ENCODE measurements at regions not wholly inside any gene's neighbourhood (a gene's known extent, or its start where the extent isn't known, plus 50 kb on each side); places are given as distances from the start of the nearest gene placed in this dataset.

DNA sequence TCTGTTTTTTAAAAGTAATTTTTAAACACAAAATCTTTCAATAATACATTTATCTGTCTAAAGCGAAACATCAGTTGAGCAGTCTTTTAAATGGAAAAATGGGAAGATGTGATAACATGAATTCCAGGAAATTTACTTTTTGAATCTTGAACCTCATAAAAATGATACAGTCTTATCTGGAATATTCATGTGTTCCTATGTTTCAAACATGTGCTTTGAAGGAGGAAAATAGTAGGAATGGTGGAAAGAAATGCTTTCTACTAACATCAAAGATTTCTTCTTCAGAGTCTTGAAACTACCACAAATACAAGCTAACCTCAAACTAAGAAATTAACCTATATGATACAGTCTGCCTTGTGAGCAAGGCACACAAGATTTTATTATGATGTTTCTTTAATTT lies 317.5 kb upstream of the SEMA3A start:
- no peak for ATAC-seq
- TF ChIP-seq ZNF70 (CRISPR knock-in tag; IDR thresholded peaks at IDR 0.05) (no peak), ZNF8 (CRISPR knock-in tag; IDR thresholded peaks at IDR 0.05) (no peak), ARNTL (CRISPR knock-in tag; IDR thresholded peaks at IDR 0.05; ENCODE audit: borderline replicate concordance, low read depth) (no peak), ZFP30 (CRISPR knock-in tag; IDR thresholded peaks at IDR 0.05) (no peak), PPARA (CRISPR knock-in tag; IDR thresholded peaks at IDR 0.05; ENCODE audit: borderline replicate concordance) (no peak), ESRRG (CRISPR knock-in tag; IDR thresholded peaks at IDR 0.05) (no peak), ISL1 (CRISPR knock-in tag; IDR thresholded peaks at IDR 0.05) (no peak)
- TF ChIP-seq, protein P1, sequence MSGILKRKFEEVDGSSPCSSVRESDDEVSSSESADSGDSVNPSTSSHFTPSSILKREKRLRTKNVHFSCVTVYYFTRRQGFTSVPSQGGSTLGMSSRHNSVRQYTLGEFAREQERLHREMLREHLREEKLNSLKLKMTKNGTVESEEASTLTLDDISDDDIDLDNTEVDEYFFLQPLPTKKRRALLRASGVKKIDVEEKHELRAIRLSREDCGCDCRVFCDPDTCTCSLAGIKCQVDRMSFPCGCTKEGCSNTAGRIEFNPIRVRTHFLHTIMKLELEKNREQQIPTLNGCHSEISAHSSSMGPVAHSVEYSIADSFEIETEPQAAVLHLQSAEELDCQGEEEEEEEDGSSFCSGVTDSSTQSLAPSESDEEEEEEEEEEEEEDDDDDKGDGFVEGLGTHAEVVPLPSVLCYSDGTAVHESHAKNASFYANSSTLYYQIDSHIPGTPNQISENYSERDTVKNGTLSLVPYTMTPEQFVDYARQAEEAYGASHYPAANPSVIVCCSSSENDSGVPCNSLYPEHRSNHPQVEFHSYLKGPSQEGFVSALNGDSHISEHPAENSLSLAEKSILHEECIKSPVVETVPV (CRISPR knock-in tag; IDR thresholded peaks at IDR 0.05), result no peak

DNA sequence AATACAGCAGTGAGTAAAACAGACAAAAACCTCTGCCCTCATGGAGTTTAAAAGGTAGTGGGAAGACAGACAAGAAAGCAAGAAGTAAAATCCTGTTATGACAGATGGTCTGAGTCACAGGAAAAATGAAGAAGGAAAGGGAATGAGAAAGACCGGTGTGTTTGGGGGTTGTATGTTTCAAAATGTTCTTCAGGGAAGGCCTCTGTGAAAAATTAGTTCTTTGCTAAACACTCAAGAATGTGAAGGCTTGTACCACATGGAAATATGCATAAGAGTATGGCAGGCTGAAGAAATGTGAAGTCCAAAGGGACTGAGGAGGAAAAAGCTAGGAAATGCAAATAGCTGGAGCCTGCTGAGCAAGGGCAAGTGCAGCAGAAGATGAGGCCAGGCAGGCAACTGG lies 315.9 kb upstream of the SEMA3A start:
- ATAC-seq, result peak; percentile 64

DNA sequence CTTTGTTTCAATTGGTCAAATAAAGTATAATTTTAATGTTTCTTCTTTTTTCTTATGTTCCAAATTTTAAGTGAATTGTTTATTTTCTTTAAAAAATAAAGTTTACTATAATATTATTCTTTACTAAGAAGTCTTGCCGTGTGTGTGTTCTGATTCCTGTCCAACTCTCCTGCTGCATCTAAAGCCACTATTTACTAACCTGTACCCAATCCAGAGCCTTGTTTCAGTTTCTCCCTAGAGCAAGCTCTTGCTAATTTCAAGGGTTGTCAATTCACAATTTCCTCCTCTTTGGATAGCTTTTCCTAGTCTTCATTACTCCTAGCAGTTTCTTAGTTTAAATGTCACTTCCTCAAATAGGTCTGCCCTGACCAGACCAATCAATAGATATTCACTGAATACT lies 314.9 kb upstream of the SEMA3A start:
- TF ChIP-seq, protein P1 (CRISPR knock-in tag; IDR thresholded peaks at IDR 0.05), result no peak
- TF ChIP-seq CSDC2 (CRISPR knock-in tag; IDR thresholded peaks at IDR 0.05) (no peak), ESRRG (CRISPR knock-in tag; IDR thresholded peaks at IDR 0.05) (no peak), SNAI2 (CRISPR knock-in tag; IDR thresholded peaks at IDR 0.05) (no peak), PPARA (CRISPR knock-in tag; IDR thresholded peaks at IDR 0.05; ENCODE audit: borderline replicate concordance) (no peak), TOX (CRISPR knock-in tag; IDR thresholded peaks at IDR 0.05; ENCODE audit: borderline replicate concordance) (no peak)
- TF ChIP-seq, protein P2, sequence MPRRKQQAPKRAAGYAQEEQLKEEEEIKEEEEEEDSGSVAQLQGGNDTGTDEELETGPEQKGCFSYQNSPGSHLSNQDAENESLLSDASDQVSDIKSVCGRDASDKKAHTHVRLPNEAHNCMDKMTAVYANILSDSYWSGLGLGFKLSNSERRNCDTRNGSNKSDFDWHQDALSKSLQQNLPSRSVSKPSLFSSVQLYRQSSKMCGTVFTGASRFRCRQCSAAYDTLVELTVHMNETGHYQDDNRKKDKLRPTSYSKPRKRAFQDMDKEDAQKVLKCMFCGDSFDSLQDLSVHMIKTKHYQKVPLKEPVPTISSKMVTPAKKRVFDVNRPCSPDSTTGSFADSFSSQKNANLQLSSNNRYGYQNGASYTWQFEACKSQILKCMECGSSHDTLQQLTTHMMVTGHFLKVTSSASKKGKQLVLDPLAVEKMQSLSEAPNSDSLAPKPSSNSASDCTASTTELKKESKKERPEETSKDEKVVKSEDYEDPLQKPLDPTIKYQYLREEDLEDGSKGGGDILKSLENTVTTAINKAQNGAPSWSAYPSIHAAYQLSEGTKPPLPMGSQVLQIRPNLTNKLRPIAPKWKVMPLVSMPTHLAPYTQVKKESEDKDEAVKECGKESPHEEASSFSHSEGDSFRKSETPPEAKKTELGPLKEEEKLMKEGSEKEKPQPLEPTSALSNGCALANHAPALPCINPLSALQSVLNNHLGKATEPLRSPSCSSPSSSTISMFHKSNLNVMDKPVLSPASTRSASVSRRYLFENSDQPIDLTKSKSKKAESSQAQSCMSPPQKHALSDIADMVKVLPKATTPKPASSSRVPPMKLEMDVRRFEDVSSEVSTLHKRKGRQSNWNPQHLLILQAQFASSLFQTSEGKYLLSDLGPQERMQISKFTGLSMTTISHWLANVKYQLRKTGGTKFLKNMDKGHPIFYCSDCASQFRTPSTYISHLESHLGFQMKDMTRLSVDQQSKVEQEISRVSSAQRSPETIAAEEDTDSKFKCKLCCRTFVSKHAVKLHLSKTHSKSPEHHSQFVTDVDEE (CRISPR knock-in tag; IDR thresholded peaks at IDR 0.05), result no peak
- no peak for ATAC-seq

More for the DNA sequence above, 315.9 kb upstream of the SEMA3A start:
- no peak for TF ChIP-seq OSR1 (CRISPR knock-in tag; IDR thresholded peaks at IDR 0.05)
- no peak for TF ChIP-seq PPARA (CRISPR knock-in tag; IDR thresholded peaks at IDR 0.05; ENCODE audit: borderline replicate concordance)
- TF ChIP-seq RARB (CRISPR knock-in tag; IDR thresholded peaks at IDR 0.05), result no peak
- TF ChIP-seq GLIS3 (CRISPR knock-in tag; IDR thresholded peaks at IDR 0.05), result no peak
- TF ChIP-seq SNAI2 (CRISPR knock-in tag; IDR thresholded peaks at IDR 0.05), result no peak
- no peak for TF ChIP-seq ZNF8 (CRISPR knock-in tag; IDR thresholded peaks at IDR 0.05)
- TF ChIP-seq, protein P2 (CRISPR knock-in tag; IDR thresholded peaks at IDR 0.05), result no peak
- TF ChIP-seq, protein P1 (CRISPR knock-in tag; IDR thresholded peaks at IDR 0.05), result no peak
- TF ChIP-seq ZFP3 (CRISPR knock-in tag; IDR thresholded peaks at IDR 0.05), result no peak
- no peak for TF ChIP-seq ESRRG (CRISPR knock-in tag; IDR thresholded peaks at IDR 0.05)
- no peak for TF ChIP-seq TOX (CRISPR knock-in tag; IDR thresholded peaks at IDR 0.05; ENCODE audit: borderline replicate concordance)
- TF ChIP-seq BACH2 (CRISPR knock-in tag; IDR thresholded peaks at IDR 0.05; ENCODE audit: borderline replicate concordance), result no peak
- TF ChIP-seq, protein P3, sequence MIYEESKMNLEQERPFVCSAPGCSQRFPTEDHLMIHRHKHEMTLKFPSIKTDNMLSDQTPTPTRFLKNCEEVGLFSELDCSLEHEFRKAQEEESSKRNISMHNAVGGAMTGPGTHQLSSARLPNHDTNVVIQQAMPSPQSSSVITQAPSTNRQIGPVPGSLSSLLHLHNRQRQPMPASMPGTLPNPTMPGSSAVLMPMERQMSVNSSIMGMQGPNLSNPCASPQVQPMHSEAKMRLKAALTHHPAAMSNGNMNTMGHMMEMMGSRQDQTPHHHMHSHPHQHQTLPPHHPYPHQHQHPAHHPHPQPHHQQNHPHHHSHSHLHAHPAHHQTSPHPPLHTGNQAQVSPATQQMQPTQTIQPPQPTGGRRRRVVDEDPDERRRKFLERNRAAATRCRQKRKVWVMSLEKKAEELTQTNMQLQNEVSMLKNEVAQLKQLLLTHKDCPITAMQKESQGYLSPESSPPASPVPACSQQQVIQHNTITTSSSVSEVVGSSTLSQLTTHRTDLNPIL (CRISPR knock-in tag; IDR thresholded peaks at IDR 0.05; ENCODE audit: low read depth), result no peak
- no peak for TF ChIP-seq ZNF70 (CRISPR knock-in tag; IDR thresholded peaks at IDR 0.05)
- TF ChIP-seq ZFP30 (CRISPR knock-in tag; IDR thresholded peaks at IDR 0.05), result no peak
- no peak for TF ChIP-seq TCF4 (CRISPR knock-in tag; IDR thresholded peaks at IDR 0.05; ENCODE audit: borderline replicate concordance)
- TF ChIP-seq ARNTL (CRISPR knock-in tag; IDR thresholded peaks at IDR 0.05; ENCODE audit: borderline replicate concordance, low read depth), result no peak
- no peak for TF ChIP-seq ZNF565 (CRISPR knock-in tag; conservative IDR thresholded peaks at IDR 0.05; ENCODE audit: low read depth)
- no peak for TF ChIP-seq ZC3H10 (CRISPR knock-in tag; IDR thresholded peaks at IDR 0.05)
- TF ChIP-seq, protein P4, sequence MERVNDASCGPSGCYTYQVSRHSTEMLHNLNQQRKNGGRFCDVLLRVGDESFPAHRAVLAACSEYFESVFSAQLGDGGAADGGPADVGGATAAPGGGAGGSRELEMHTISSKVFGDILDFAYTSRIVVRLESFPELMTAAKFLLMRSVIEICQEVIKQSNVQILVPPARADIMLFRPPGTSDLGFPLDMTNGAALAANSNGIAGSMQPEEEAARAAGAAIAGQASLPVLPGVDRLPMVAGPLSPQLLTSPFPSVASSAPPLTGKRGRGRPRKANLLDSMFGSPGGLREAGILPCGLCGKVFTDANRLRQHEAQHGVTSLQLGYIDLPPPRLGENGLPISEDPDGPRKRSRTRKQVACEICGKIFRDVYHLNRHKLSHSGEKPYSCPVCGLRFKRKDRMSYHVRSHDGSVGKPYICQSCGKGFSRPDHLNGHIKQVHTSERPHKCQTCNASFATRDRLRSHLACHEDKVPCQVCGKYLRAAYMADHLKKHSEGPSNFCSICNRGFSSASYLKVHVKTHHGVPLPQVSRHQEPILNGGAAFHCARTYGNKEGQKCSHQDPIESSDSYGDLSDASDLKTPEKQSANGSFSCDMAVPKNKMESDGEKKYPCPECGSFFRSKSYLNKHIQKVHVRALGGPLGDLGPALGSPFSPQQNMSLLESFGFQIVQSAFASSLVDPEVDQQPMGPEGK (CRISPR knock-in tag; IDR thresholded peaks at IDR 0.05; ENCODE audit: borderline replicate concordance), result no peak
